SK-N-SH (cell line): ENCODE measurements at regions not wholly inside any gene's neighbourhood (a gene's known extent, or its start where the extent isn't known, plus 50 kb on each side); places are given as distances from the start of the nearest gene placed in this dataset.

ENCODE experiments used
- CTCF ChIA-PET: fragments of 300-600, 350-600 bp; formaldehyde crosslinking; extraction: SDS; loops from one replicate; lab custom pipeline; 2021; lab: Yijun Ruan, JAX
- POLR2A ChIA-PET: fragments of 350-600 bp; sonication (Branson Sonifier 250); formaldehyde crosslinking; extraction: SDS; loops from one replicate; lab custom pipeline; 2020; ENCODE audit warnings: antibody characterized with exemption, inconsistent platforms; lab: Yijun Ruan, JAX
- DNase-seq: peaks from one replicate; pipeline ENCODE4 v3.0.0; 2012
- H2AFZ ChIP-seq: fragments of 200-600 bp; sonication (generic); 2 replicates; pipeline ENCODE4 v1.8.1; 2016; ENCODE audit warnings: antibody characterized with exemption, mild to moderate bottlenecking, low read depth
- H3F3A ChIP-seq: fragments of 200-600 bp; sonication (generic); replicated peaks from 2 replicates; pipeline ENCODE3; 2016; ENCODE audit warnings: antibody characterized with exemption, mild to moderate bottlenecking; ENCODE audit not compliant: insufficient read depth
- H3K27ac ChIP-seq, 2 experiments: fragments of 200-500 bp in 1 of 2; fragments of 200-600 bp in 1 of 2; sonication (Bioruptor generic) in 1 of 2; sonication (generic), shearing (Covaris generic) in 1 of 2; 2 replicates each; pipeline versions ENCODE4 v1.5.1 to v1.6.1; 2014 to 2016; ENCODE audit warnings: low read depth in 2 of 2, inconsistent platforms in 1 of 2, low read length in 1 of 2, mild to moderate bottlenecking in 1 of 2, mixed read lengths in 1 of 2
- H3K27me3 ChIP-seq: fragments of 200-600 bp; sonication (generic), shearing (Covaris generic); 2 replicates; pipeline ENCODE4 v1.6.1; 2016; ENCODE audit warnings: mixed run types; ENCODE audit not compliant: insufficient read depth
- H3K36me3 ChIP-seq, 2 experiments: fragments of 200-500 bp in 1 of 2; fragments of 200-600 bp in 1 of 2; sonication (Bioruptor generic) in 1 of 2; sonication (generic) in 1 of 2; replicated peaks in 1 of 2; 2 replicates each; pipeline versions ENCODE3 to v1.5.1; 2014 to 2016; ENCODE audit warnings: low read length in 1 of 2, mild to moderate bottlenecking in 1 of 2; ENCODE audit not compliant: insufficient read depth in 2 of 2, control insufficient read depth in 1 of 2
- H3K4me1 ChIP-seq, 2 experiments: fragments of 200-500 bp in 1 of 2; fragments of 200-600 bp in 1 of 2; sonication (Bioruptor generic) in 1 of 2; sonication (generic), shearing (Covaris generic) in 1 of 2; 2 replicates each; pipeline versions ENCODE4 v1.5.1 to v1.6.1; 2014 to 2016; ENCODE audit warnings: low read depth in 1 of 2, low read length in 1 of 2, mixed run types in 1 of 2; ENCODE audit not compliant: insufficient read depth in 2 of 2, control insufficient read depth in 1 of 2
- H3K4me2 ChIP-seq: fragments of 200-600 bp; sonication (generic), shearing (Covaris generic); 2 replicates; pipeline ENCODE4 v1.6.1; 2017; ENCODE audit warnings: mixed run types
- H3K4me3 ChIP-seq, 2 experiments: fragments of 200-500 bp in 1 of 2; fragments of 200-600 bp in 1 of 2; sonication (Bioruptor generic) in 1 of 2; sonication (generic), shearing (Covaris generic) in 1 of 2; 2 replicates each; pipeline versions ENCODE4 v1.5.1 to v1.8.1; 2014 to 2016; ENCODE audit warnings: low read depth in 2 of 2, inconsistent platforms in 1 of 2, low read length in 1 of 2, mild to moderate bottlenecking in 1 of 2, mixed read lengths in 1 of 2, moderate library complexity in 1 of 2
- H3K79me2 ChIP-seq: fragments of 200-600 bp; sonication (generic); 2 replicates; pipeline ENCODE4 v1.8.1; 2017; ENCODE audit warnings: mild to moderate bottlenecking; ENCODE audit not compliant: insufficient read depth
- H3K9ac ChIP-seq: fragments of 200-600 bp; sonication (generic); 2 replicates; pipeline ENCODE4 v1.6.1; 2017; ENCODE audit warnings: mixed run types
- H3K9me2 ChIP-seq: fragments of 200-600 bp; sonication (generic); 2 replicates; pipeline ENCODE4 v1.6.1; 2017; ENCODE audit warnings: mixed run types
- H3K9me3 ChIP-seq: fragments of 200-600 bp; sonication (generic); 2 replicates; pipeline ENCODE4 v1.6.1; 2017; ENCODE audit warnings: mixed run types, mild to moderate bottlenecking, moderate library complexity
- H4K20me1 ChIP-seq: fragments of 200-600 bp; sonication (generic); 2 replicates; pipeline ENCODE4 v1.6.1; 2017; ENCODE audit warnings: mild to moderate bottlenecking, mixed run types; ENCODE audit not compliant: insufficient read depth
- CHD2 ChIP-seq: fragments of 150-350 bp; IDR thresholded peaks from 2 replicates; pipeline ENCODE4 v1.6.1; 2018; ENCODE audit warnings: low read length; ENCODE audit not compliant: partially characterized antibody
- ELF1 ChIP-seq: IDR thresholded peaks from 2 replicates; pipeline ENCODE4 v1.4.0; 2012
- EZH2phosphoT487 ChIP-seq: fragments of 200-600 bp; sonication (generic); IDR thresholded peaks from 2 replicates; pipeline ENCODE4 v1.6.1; 2017; ENCODE audit warnings: low read depth, mixed run types, mild to moderate bottlenecking, antibody characterized with exemption, moderate library complexity, borderline replicate concordance
- FOXJ3 ChIP-seq: sonication (generic); formaldehyde crosslinking; IDR thresholded peaks from 2 replicates; pipeline ENCODE4 v1.5.1; 2020; ENCODE audit warnings: mild to moderate bottlenecking, missing genetic modification reagents
- FOXM1 ChIP-seq: IDR thresholded peaks from 2 replicates; pipeline ENCODE4 v1.4.0; 2012; ENCODE audit warnings: low read depth, mild to moderate bottlenecking
- GABPA ChIP-seq: IDR thresholded peaks from 2 replicates; pipeline ENCODE4 v1.4.0; 2012; ENCODE audit warnings: low read depth, mild to moderate bottlenecking
- NFIC ChIP-seq: IDR thresholded peaks from 2 replicates; pipeline ENCODE4 v1.4.0; 2012; ENCODE audit warnings: borderline replicate concordance
- PBX3 ChIP-seq: IDR thresholded peaks from 2 replicates; pipeline ENCODE4; 2012
- RXRA ChIP-seq: IDR thresholded peaks from 2 replicates; pipeline ENCODE4 v1.4.0; 2012; ENCODE audit warnings: low read depth, mild to moderate bottlenecking, borderline replicate concordance
- SIN3A ChIP-seq: IDR thresholded peaks from 2 replicates; pipeline ENCODE4 v1.6.1; 2012; ENCODE audit warnings: low read depth, mild to moderate bottlenecking, low read length, moderate library complexity, borderline replicate concordance
- SMC3 ChIP-seq: IDR thresholded peaks from 2 replicates; pipeline ENCODE4 v1.6.1; 2012; ENCODE audit warnings: low read depth, low read length, improper control_type of control experiment
- TCF12 ChIP-seq: IDR thresholded peaks from 2 replicates; pipeline ENCODE4 v1.4.0; 2012
- YY1 ChIP-seq: IDR thresholded peaks from 2 replicates; pipeline ENCODE4 v1.4.0; 2012; ENCODE audit warnings: low read depth, mild to moderate bottlenecking
- WGBS: methylation state at CpG from one replicate; pipeline ENCODE4 v1.1.6; 2017; ENCODE audit warnings: low lambda C conversion rate; 5-methylcytosine and 5-hydroxymethylcytosine counted together
- TF ChIP-seq, protein P1 (sequence below): fragments of 200-600 bp; sonication (generic); IDR thresholded peaks from 2 replicates; pipeline ENCODE4 v1.6.1; 2017; ENCODE audit warnings: antibody characterized with exemption, mild to moderate bottlenecking, moderate library complexity

DNA sequence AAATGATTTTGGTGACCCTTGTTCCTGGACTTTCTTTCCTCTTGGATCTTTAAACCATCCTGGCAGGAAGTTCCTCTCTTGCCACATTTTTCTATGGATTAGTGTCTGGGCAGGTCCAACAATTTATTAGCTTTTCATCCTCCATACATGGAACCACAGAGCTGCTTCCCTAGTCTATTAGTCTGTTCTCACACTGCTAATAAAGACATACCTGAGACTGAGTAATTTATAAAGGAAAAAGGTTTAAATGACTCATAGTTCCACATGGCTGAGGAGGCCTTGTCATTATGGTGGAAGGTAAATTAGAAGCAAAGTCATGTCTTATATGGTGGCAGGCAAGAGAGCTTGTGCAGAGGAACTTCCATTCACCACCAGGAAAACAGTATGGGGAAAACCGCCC is 122.9 kb downstream of the DDX1 start:
- whole genome bisulfite sequencing = 50% methylated on average over 1 of the region's 1 CpG
- H4K20me1 ChIP-seq = no peaks in the 10 kb centered on the region
- CTCF ChIA-PET = no interaction called here

DNA sequence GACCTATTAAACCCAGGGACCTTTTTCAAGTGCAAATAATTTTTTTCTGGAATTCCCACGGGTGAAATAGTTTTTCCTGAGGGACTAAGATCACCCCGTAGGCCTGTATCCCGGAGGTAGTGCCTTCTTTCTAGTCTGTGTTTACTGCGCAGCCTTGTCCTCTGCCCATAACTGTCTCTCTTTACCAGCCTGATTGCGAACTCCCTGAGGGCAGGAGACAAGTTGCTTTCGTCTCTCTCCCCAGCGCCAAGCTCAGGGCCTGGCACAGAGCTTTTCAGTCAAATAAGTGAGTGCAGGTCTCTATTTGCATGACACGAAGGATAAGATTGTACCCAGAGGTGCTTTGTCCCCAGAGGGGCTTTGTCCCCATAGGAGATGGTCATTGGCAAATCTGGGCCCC is 123.9 kb downstream of the DDX1 start:
- Histone ChIP-seq H3K9ac (no peak overlapping the region), H3K9me3 (no peaks in the 10 kb centered on the region), H4K20me1 (no peaks in the 10 kb centered on the region), H3K36me3 (no peaks in the 10 kb centered on the region), H3K27ac (no peak overlapping the region), H3K27me3 (no peaks in the 10 kb centered on the region), H3K79me2 (no peaks in the 10 kb centered on the region), H3F3A (no peaks in the 10 kb centered on the region), H3K4me1 (no peaks in the 10 kb centered on the region; a peak in 1 of 4 replicates), H2AFZ (no peak overlapping the region), H3K4me3 (no peak overlapping the region), H3K4me2 (no peak overlapping the region), H3K9me2 (no peaks in the 10 kb centered on the region)
- WGBS = 39% methylated on average over 8 of the region's 8 CpGs
- ChIA-PET CTCF (no interaction called here), POLR2A (no interaction called here)
- TF ChIP-seq ELF1 = no peak
- no peak for TF ChIP-seq GABPA
- TF ChIP-seq YY1 = no peak
- no peak for TF ChIP-seq SMC3
- no peak for TF ChIP-seq NFIC
- no peak for TF ChIP-seq PBX3
- TF ChIP-seq, protein P1, sequence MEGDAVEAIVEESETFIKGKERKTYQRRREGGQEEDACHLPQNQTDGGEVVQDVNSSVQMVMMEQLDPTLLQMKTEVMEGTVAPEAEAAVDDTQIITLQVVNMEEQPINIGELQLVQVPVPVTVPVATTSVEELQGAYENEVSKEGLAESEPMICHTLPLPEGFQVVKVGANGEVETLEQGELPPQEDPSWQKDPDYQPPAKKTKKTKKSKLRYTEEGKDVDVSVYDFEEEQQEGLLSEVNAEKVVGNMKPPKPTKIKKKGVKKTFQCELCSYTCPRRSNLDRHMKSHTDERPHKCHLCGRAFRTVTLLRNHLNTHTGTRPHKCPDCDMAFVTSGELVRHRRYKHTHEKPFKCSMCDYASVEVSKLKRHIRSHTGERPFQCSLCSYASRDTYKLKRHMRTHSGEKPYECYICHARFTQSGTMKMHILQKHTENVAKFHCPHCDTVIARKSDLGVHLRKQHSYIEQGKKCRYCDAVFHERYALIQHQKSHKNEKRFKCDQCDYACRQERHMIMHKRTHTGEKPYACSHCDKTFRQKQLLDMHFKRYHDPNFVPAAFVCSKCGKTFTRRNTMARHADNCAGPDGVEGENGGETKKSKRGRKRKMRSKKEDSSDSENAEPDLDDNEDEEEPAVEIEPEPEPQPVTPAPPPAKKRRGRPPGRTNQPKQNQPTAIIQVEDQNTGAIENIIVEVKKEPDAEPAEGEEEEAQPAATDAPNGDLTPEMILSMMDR = no peak
- TF ChIP-seq CHD2 = no peak
- TF ChIP-seq SIN3A = no peak
- no peak for TF ChIP-seq FOXM1
- TF ChIP-seq EZH2phosphoT487 = no peak
- DNase-seq = no peak

More for the DNA sequence above, 122.9 kb downstream of the DDX1 start:
- DNase-seq = no peak
- Histone ChIP-seq H3K9me2 (no peaks in the 10 kb centered on the region), H3K36me3 (no peaks in the 10 kb centered on the region), H3K4me1 (no peaks in the 10 kb centered on the region; a peak in 1 of 4 replicates), H3K4me3 (no peak overlapping the region), H3F3A (no peaks in the 10 kb centered on the region)
- POLR2A ChIA-PET = no interaction called here
- TF ChIP-seq RXRA (no peak), ELF1 (no peak), FOXJ3 (CRISPR knock-in tag) (no peak), TCF12 (no peak)
- TF ChIP-seq, all 33 proteins: peak for 0
- H3K4me2 ChIP-seq = no peak overlapping the region
- no peaks in the 10 kb centered on the region for H3K9me3 ChIP-seq
- no peaks in the 10 kb centered on the region for H3K27me3 ChIP-seq
- no peaks in the 10 kb centered on the region for H3K79me2 ChIP-seq
- H2AFZ ChIP-seq = no peak overlapping the region
- no peak overlapping the region for H3K9ac ChIP-seq
- H3K27ac ChIP-seq = no peak overlapping the region
